ENCODE measurements at regions not wholly inside any gene's neighbourhood (a gene's known extent, or its start where the extent isn't known, plus 50 kb on each side); places are given as distances from the start of the nearest gene placed in this dataset.

- Mint-ChIP-seq H3K4me3 (no peak overlapping the region), H3K27ac (no peak overlapping the region), H3K9me3 (no peaks in the 10 kb centered on the region), H3K27me3 (ENCODE audit: insufficient read depth) (peaks cover 4% of the 10 kb centered on the region), H3K4me1 (peaks cover 18% of the 10 kb centered on the region), H3K36me3 (ENCODE audit: low read depth) (no peaks in the 10 kb centered on the region)
- Histone ChIP-seq H3K9me3 (ENCODE audit: control insufficient read depth, low read length) (no peaks in the 10 kb centered on the region), H3K27ac (ENCODE audit: low read depth, low read length) (no peak overlapping the region), H3K9ac (ENCODE audit: extremely low read depth, low read length, poor library complexity, severe bottlenecking) (no peak overlapping the region), H3K36me3 (ENCODE audit: control insufficient read depth, insufficient read depth, low read length) (no peaks in the 10 kb centered on the region), H3K4me1 (ENCODE audit: control insufficient read depth, insufficient read depth, low read length) (no peaks in the 10 kb centered on the region), H3K4me3 (ENCODE audit: low read length) (no peak overlapping the region), H3K27me3 (ENCODE audit: control insufficient read depth, insufficient read depth, low read length, poor library complexity, severe bottlenecking) (no peaks in the 10 kb centered on the region)
- no peak for TF ChIP-seq CTCF (conservative IDR thresholded peaks at IDR 0.05)
- 89 to 100% methylated on average over 4 to 6 of the region's 6 CpGs for WGBS, 2 experiments (ENCODE audit: insufficient coverage in 1 of 2, insufficient read length in 1 of 2)
- no peak for DNase-seq
Measured at GRCh38 chr14:97499790-97500481, 702.8 kb downstream of the VRK1 start.

- H3K9me3 ChIP-seq (ENCODE audit: control insufficient read depth, low read length), result peaks cover 21% of the 10 kb centered on the region
- Mint-ChIP-seq H3K27me3 (ENCODE audit: insufficient read depth) (no peaks in the 10 kb centered on the region), H3K4me1 (no peaks in the 10 kb centered on the region), H3K9me3 (peaks cover 37% of the 10 kb centered on the region), H3K36me3 (ENCODE audit: low read depth) (peaks cover 6% of the 10 kb centered on the region), H3K4me3 (no peak overlapping the region), H3K27ac (no peak overlapping the region)
- DNase-seq, result no peak
- H3K27me3 ChIP-seq (ENCODE audit: control insufficient read depth, insufficient read depth, low read length, poor library complexity, severe bottlenecking), result no peaks in the 10 kb centered on the region
- no peak overlapping the region for H3K4me3 ChIP-seq (ENCODE audit: low read length)
- no peaks in the 10 kb centered on the region for H3K4me1 ChIP-seq (ENCODE audit: control insufficient read depth, insufficient read depth, low read length)
- TF ChIP-seq CTCF (conservative IDR thresholded peaks at IDR 0.05), result no peak
- WGBS, 2 experiments (ENCODE audit: insufficient coverage in 1 of 2, insufficient read length in 1 of 2), result 60 to 63% methylated on average over 1 to 2 of the region's 2 CpGs
- no peak overlapping the region for H3K27ac ChIP-seq (ENCODE audit: low read depth, low read length)
- H3K36me3 ChIP-seq (ENCODE audit: control insufficient read depth, insufficient read depth, low read length), result no peaks in the 10 kb centered on the region
- H3K9ac ChIP-seq (ENCODE audit: extremely low read depth, low read length, poor library complexity, severe bottlenecking), result no peak overlapping the region
Measured at GRCh38 chr14:97506626-97507025, 709.4 kb downstream of the VRK1 start.

- no peak overlapping the region for H3K27ac ChIP-seq (ENCODE audit: low read depth, low read length)
- Mint-ChIP-seq H3K36me3 (ENCODE audit: low read depth) (no peaks in the 10 kb centered on the region), H3K4me1 (no peaks in the 10 kb centered on the region), H3K27me3 (ENCODE audit: insufficient read depth) (no peaks in the 10 kb centered on the region), H3K9me3 (peaks cover 9% of the 10 kb centered on the region), H3K4me3 (no peak overlapping the region), H3K27ac (no peak overlapping the region)
- no peak for DNase-seq
- TF ChIP-seq CTCF (conservative IDR thresholded peaks at IDR 0.05), result no peak
- no peaks in the 10 kb centered on the region for H3K36me3 ChIP-seq (ENCODE audit: control insufficient read depth, insufficient read depth, low read length)
- H3K27me3 ChIP-seq (ENCODE audit: control insufficient read depth, insufficient read depth, low read length, poor library complexity, severe bottlenecking), result no peaks in the 10 kb centered on the region
- peaks cover 4% of the 10 kb centered on the region for H3K9me3 ChIP-seq (ENCODE audit: control insufficient read depth, low read length)
- H3K9ac ChIP-seq (ENCODE audit: extremely low read depth, low read length, poor library complexity, severe bottlenecking), result no peak overlapping the region
- WGBS, 2 experiments (ENCODE audit: insufficient coverage in 1 of 2, insufficient read length in 1 of 2), result 86 to 90% methylated on average over 5 of the region's 5 CpGs
- no peak overlapping the region for H3K4me3 ChIP-seq (ENCODE audit: low read length)
- no peaks in the 10 kb centered on the region for H3K4me1 ChIP-seq (ENCODE audit: control insufficient read depth, insufficient read depth, low read length)
Measured at GRCh38 chr14:97513891-97514290, 716.7 kb downstream of the VRK1 start.

Data from endodermal cell (in vitro differentiated cells).